Caco-2 (cell line): ENCODE measurements at regions not wholly inside any gene's neighbourhood (a gene's known extent, or its start where the extent isn't known, plus 50 kb on each side); places are given as distances from the start of the nearest gene placed in this dataset.

Source experiments
- BruUV-seq: library from RNA; stranded (reverse); fragments of 400-500 nt; replicated peaks from 2 replicates; lab custom pipeline; 2021; lab: Mats Ljungman, UMichigan
- CTCF ChIA-PET: fragments of 300-600 bp; sonication (Branson Sonifier 250); formaldehyde crosslinking; loops from one replicate; lab custom pipeline; 2022; ENCODE audit warnings: antibody characterized with exemption; lab: Charles Lee
- POLR2A ChIA-PET: fragments of 300-600 bp; sonication (Branson Sonifier 250); formaldehyde crosslinking; loops from one replicate; lab custom pipeline; 2022; ENCODE audit warnings: antibody characterized with exemption; lab: Charles Lee
- DNase-seq, 2 experiments: peaks; one replicate each; pipeline versions ENCODE4 v3.0.0 to v3.0.0-alpha.2; 2020 to 2022
- H3K27me3 ChIP-seq: replicated peaks from 2 replicates; pipeline ENCODE4 v1.6.0; 2011; ENCODE audit warnings: low read length; ENCODE audit not compliant: control insufficient read depth, insufficient read depth
- H3K36me3 ChIP-seq: 2 replicates; pipeline ENCODE4 v1.5.1; 2011; ENCODE audit warnings: low read length; ENCODE audit not compliant: control insufficient read depth, insufficient read depth
- H3K4me1 ChIP-seq: fragments of 250-450 bp; sonication (Bioruptor Pico); 2 replicates; pipeline ENCODE4 v1.5.1; 2020; ENCODE audit warnings: mild to moderate bottlenecking
- H3K4me3 ChIP-seq: 2 replicates; pipeline ENCODE4 v1.5.1; 2011; ENCODE audit warnings: low read depth, mild to moderate bottlenecking, control low read depth, low read length
- H3K9me3 ChIP-seq: fragments of 250-450 bp; sonication (Bioruptor Pico); 2 replicates; pipeline ENCODE4 v1.5.1; 2020; ENCODE audit warnings: mild to moderate bottlenecking, moderate library complexity
- H3K27ac Mint-ChIP-seq: one replicate; pipeline ENCODE4 v1.8.0; 2022; ENCODE audit warnings: mixed read lengths; ENCODE audit not compliant: unreplicated experiment
- H3K27me3 Mint-ChIP-seq: one replicate; pipeline ENCODE4 v1.8.0; 2022; ENCODE audit warnings: mixed read lengths; ENCODE audit not compliant: insufficient read depth, unreplicated experiment
- H3K36me3 Mint-ChIP-seq: one replicate; pipeline ENCODE4 v1.8.0; 2022; ENCODE audit warnings: mild to moderate bottlenecking, mixed read lengths; ENCODE audit not compliant: insufficient read depth, unreplicated experiment
- H3K4me1 Mint-ChIP-seq: one replicate; pipeline ENCODE4 v1.8.0; 2022; ENCODE audit warnings: low read depth, mixed read lengths; ENCODE audit not compliant: unreplicated experiment
- H3K4me3 Mint-ChIP-seq: one replicate; pipeline ENCODE4 v1.8.0; 2022; ENCODE audit warnings: mild to moderate bottlenecking, moderate library complexity, mixed read lengths; ENCODE audit not compliant: unreplicated experiment
- H3K9me3 Mint-ChIP-seq: one replicate; pipeline ENCODE4 v1.8.0; 2022; ENCODE audit warnings: mixed read lengths; ENCODE audit not compliant: unreplicated experiment
- intact Hi-C: fragments of 100-400 bp; cut with micrococcal nuclease; formaldehyde crosslinking; loops from one replicate; pipeline ENCODE4 v1.10.0; 2022; ENCODE audit not compliant: unreplicated experiment
- TF ChIP-seq, protein P1 (sequence below), 2 experiments: fragments of 200-600 bp in 1 of 2; IDR thresholded peaks; 1 replicate in 1 of 2; 2 replicates in 1 of 2; pipeline versions ENCODE4 v1.5.1 to v1.8.0; 2011 to 2022; ENCODE audit warnings: antibody characterized with exemption in 1 of 2, control low read depth in 1 of 2, inconsistent platforms in 1 of 2, low read depth in 1 of 2, low read length in 1 of 2, mild to moderate bottlenecking in 1 of 2, moderate library complexity in 1 of 2; ENCODE audit not compliant: insufficient read depth in 1 of 2, severe bottlenecking in 1 of 2, unreplicated experiment in 1 of 2

DNA sequence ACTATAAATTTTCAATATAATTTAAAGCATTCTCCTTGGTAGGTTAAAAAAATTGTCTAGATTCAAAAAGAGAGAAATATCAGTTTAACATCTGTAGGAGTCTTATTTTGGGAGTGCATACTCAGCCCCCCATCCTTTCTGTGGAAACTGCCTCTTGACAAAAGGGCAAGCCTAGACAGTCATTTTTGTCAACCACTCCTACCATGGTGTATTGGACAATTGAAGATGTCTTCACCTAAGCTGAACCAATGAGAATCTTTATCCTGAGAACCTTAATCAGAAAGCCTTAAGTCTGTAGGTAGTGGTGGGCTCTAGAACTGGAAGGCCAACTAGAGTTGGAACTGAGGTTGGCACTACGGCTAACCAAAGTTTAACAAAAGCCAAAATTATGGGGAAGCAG, 65.7 kb upstream of the MED13 start:
- intact Hi-C loops = no loop called here
- DNase-seq = no peak
- H3K4me1 ChIP-seq = peaks cover 10% of the 10 kb centered on the region
- no peaks in the 10 kb centered on the region for H3K9me3 ChIP-seq
- TF ChIP-seq, protein P1, sequence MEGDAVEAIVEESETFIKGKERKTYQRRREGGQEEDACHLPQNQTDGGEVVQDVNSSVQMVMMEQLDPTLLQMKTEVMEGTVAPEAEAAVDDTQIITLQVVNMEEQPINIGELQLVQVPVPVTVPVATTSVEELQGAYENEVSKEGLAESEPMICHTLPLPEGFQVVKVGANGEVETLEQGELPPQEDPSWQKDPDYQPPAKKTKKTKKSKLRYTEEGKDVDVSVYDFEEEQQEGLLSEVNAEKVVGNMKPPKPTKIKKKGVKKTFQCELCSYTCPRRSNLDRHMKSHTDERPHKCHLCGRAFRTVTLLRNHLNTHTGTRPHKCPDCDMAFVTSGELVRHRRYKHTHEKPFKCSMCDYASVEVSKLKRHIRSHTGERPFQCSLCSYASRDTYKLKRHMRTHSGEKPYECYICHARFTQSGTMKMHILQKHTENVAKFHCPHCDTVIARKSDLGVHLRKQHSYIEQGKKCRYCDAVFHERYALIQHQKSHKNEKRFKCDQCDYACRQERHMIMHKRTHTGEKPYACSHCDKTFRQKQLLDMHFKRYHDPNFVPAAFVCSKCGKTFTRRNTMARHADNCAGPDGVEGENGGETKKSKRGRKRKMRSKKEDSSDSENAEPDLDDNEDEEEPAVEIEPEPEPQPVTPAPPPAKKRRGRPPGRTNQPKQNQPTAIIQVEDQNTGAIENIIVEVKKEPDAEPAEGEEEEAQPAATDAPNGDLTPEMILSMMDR (IDR thresholded peaks at IDR 0.05; ENCODE audit: insufficient read depth in 1 of 2, low read depth in 1 of 2, low read length in 1 of 2, severe bottlenecking in 1 of 2, unreplicated experiment in 1 of 2) = no peak
- no peaks in the 10 kb centered on the region for H3K36me3 ChIP-seq
- Mint-ChIP-seq H3K4me3 (no peak overlapping the region), H3K27me3 (no peaks in the 10 kb centered on the region), H3K36me3 (no peaks in the 10 kb centered on the region), H3K27ac (no peak overlapping the region), H3K4me1 (peaks cover 19% of the 10 kb centered on the region), H3K9me3 (no peaks in the 10 kb centered on the region)
- ChIA-PET POLR2A (no interaction called here), CTCF (no interaction called here)
- BruUV-seq = no TSS peak
- H3K4me3 ChIP-seq = no peak overlapping the region
- H3K27me3 ChIP-seq = no peaks in the 10 kb centered on the region

DNA sequence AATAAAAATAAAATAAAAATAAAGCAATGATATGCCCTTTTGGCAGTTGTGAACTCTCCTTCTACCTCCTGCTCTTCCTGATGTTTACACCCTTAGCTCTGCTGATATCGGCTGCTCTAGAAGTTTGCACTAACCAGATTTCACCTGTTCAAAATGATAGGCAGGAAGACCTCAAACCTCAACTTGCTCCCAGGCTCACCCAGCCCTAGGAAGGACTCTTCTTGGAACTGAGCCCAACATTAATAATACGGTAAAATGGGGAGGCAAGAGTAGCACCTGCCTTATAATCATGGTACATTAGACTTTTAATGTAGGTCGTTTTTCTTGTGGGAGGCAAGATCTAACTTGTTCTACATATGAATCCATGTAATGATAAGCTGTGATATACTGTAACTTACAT, 61.2 kb upstream of the MED13 start:
- H3K27me3 ChIP-seq = no peaks in the 10 kb centered on the region
- CTCF ChIA-PET = interaction anchor here (2.9 kb wide), 1 partner anchor 17 kb away, joined by 7 read pairs; no protein-coding TSS in a partner anchor
- H3K27me3 Mint-ChIP-seq = no peaks in the 10 kb centered on the region

DNA sequence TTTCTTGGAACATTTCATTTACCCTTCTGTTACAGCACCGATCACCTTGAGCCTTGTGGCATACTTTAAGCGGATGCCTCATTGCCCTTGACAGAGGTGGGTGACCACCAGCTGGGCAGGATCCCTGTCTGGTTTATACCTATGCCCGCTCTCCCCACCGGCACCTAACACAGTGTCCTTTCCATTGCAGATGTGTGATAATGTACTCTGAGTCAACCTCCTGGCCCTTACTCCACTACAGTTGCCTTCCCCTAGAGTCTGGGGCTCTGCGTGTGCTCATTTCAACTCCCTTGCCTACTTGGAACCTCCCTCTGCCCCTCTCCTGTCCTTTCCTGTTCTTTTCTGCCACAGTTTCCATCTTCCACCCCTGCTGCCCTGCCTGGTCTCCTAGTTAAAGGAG, 60.2 kb upstream of the MED13 start:
- H3K4me1 ChIP-seq = peaks cover 15% of the 10 kb centered on the region
- DNase-seq = no peak
- H3K4me3 ChIP-seq = no peak overlapping the region
- Mint-ChIP-seq H3K9me3 (no peaks in the 10 kb centered on the region), H3K27ac (no peak overlapping the region), H3K4me3 (no peak overlapping the region), H3K27me3 (no peaks in the 10 kb centered on the region), H3K36me3 (peaks cover 10% of the 10 kb centered on the region), H3K4me1 (peaks cover 48% of the 10 kb centered on the region)
- H3K9me3 ChIP-seq = no peaks in the 10 kb centered on the region
- no peaks in the 10 kb centered on the region for H3K36me3 ChIP-seq
- no TSS peak for BruUV-seq
- intact Hi-C loops = no loop called here
- TF ChIP-seq, protein P1 (IDR thresholded peaks at IDR 0.05; ENCODE audit: insufficient read depth in 1 of 2, low read depth in 1 of 2, low read length in 1 of 2, severe bottlenecking in 1 of 2, unreplicated experiment in 1 of 2) = no peak
- CTCF ChIA-PET = interaction anchor here (2.9 kb wide), 1 partner anchor 16 kb away, joined by 7 read pairs; no protein-coding TSS in a partner anchor
- POLR2A ChIA-PET = no interaction called here
- H3K27me3 ChIP-seq = no peaks in the 10 kb centered on the region

More for the DNA sequence above, 61.2 kb upstream of the MED13 start:
- no peak overlapping the region for H3K4me3 Mint-ChIP-seq
- BruUV-seq = no TSS peak
- peaks cover 38% of the 10 kb centered on the region for H3K4me1 Mint-ChIP-seq
- DNase-seq = no peak
- Histone ChIP-seq H3K4me3 (no peak overlapping the region), H3K36me3 (no peaks in the 10 kb centered on the region), H3K9me3 (no peaks in the 10 kb centered on the region), H3K4me1 (peaks cover 5% of the 10 kb centered on the region)
- intact Hi-C loops = no loop called here
- peaks cover 3% of the 10 kb centered on the region for H3K36me3 Mint-ChIP-seq
- H3K27ac Mint-ChIP-seq = no peak overlapping the region
- TF ChIP-seq, protein P1 (IDR thresholded peaks at IDR 0.05; ENCODE audit: insufficient read depth in 1 of 2, low read depth in 1 of 2, low read length in 1 of 2, severe bottlenecking in 1 of 2, unreplicated experiment in 1 of 2) = no peak
- POLR2A ChIA-PET = interaction anchor here (0.6 kb wide), 1 partner anchor 63 kb away, joined by 7 read pairs; no protein-coding TSS in a partner anchor
- H3K9me3 Mint-ChIP-seq = no peaks in the 10 kb centered on the region
